ENCODE measurements at regions not wholly inside any gene's neighbourhood (a gene's known extent, or its start where the extent isn't known, plus 50 kb on each side); places are given as distances from the start of the nearest gene placed in this dataset.
"Not testable (repeated sequence)": the region's sequence is repeated elsewhere in the genome, so short reads cannot be mapped to it uniquely, and the experiment has no call there.

GRCh38 chr7:109318136-109318535 lies 748.5 kb downstream of the DNAJB9 start:
- DNase-seq = no peak

DNA sequence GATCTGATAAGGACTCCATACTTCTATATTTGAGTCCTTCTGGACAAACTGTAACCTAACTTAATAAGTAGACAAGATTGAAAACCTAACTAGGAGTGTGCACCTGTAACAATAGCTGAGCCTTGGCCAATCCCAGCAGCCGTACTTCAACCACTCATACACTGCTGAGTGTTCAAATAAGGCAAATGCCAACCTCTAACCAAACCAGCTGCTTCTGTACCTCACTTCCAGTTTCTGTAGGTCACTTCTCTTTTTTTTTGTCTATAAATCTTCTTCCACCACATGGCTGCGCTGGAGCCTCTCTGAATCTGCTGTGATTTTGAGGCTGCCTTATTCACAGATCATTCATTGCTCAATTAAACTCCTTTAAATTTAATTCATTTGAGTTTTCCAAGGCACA lies 753.2 kb downstream of the DNAJB9 start:
- DNase-seq = no peak

DNA sequence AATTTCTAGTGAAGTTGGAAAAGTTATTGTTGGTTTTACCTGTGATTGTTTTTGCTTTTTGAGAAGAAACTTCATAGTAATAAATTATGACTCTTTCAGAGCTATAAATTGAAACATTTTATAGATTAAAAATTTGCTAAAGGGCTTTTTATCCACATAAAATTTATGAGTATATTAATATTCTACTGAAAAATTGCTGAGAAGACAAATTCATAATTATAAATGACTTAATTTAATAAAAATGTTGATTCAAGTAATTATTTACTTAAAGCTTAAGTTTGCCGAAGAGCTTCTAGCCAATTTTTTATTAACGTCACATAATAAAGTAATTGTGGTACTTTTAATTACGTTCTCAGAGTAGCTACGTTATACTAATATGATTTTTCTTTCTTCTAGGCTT lies 761.7 kb downstream of the DNAJB9 start:
- no peak for DNase-seq

DNA sequence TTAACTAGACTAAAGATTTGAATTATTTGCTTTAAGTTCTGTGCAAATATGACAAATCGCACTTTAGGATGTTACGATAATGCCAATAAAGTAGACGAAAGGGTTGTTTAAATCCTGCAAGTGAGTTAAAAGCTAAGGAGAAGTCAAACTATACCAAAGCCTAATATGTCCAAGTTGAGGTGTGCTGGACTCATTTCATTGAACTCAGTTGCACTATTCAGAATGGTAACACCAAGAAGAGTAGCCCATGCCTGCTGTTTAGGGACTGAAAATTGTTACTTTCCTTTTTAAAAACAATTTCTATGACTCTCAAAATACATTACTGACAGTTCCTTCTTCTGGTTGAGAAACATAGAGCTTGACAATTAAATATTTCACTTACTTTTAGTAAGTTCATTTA lies 766.3 kb downstream of the DNAJB9 start:
- no peak for DNase-seq

- DNase-seq = no peak
Observed at GRCh38 chr7:109336531-109336930, 766.9 kb downstream of the DNAJB9 start.

GRCh38 chr7:109343678-109344077 lies 774.0 kb downstream of the DNAJB9 start:
- no peak for DNase-seq

DNA sequence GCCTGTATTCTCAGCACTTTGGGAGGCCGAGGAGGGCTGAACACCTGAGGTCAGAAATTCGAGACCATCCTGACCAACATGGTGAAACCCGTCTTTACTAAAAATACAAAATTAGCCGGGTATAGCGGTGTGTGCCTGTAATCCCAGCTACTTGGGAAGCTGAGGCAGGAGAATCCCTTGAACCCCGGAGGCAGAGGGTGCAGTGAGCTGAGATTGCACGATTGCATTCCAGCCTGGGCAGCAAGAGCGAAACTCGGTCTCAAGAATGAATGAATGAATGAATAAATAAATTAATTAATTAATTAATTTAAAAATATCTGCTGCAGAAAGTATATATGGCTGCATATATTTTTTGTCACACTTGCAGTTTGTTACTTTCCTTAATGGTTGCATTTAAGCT lies 781.8 kb downstream of the DNAJB9 start:
- DNase-seq = no peak

DNA sequence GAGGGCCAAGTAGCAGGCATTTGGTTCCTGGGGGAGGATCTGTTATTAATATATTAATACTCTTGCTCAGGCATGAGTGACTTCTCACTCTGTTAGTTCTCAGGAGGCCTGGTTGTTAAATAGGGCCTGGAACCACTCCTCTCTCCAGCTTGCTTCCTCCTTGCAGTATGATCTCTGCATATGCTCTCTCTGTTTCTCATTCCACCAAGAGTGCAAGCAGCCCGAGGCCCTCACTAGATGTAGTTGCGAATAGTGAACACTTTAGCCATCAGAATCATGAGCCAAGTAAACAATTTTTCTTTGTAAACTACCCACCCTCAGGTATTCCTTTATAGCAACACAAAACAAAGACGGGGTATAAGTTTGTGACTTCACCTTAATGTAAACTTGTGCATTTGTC lies 784.3 kb downstream of the DNAJB9 start:
- no peak for DNase-seq

GRCh38 chr7:109354552-109354951 lies 784.9 kb downstream of the DNAJB9 start:
- no peak for DNase-seq

DNA sequence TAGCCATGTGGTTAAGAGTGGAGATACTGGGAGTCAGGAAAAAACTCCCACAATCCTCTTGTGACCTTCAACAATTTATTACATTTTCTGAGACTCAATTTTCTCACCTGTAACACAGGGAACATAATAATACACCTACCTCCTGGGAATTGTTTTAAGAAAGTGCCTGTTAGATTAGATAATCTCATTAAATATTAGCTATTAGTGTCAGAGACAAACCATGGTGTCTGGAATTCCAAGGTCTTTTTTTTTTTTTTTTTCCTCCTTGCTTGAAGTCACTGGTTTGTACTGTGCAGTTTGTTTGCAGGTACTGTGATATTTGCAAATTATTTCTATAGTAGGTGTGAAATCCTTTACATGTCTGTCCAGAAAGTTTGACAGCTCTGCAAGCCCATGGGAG lies 806.1 kb downstream of the DNAJB9 start:
- no peak for DNase-seq

- DNase-seq = no peak
Observed at GRCh38 chr7:109376576-109376975, 806.9 kb downstream of the DNAJB9 start.

- no peak for DNase-seq
Observed at GRCh38 chr7:109377076-109377884, 807.6 kb downstream of the DNAJB9 start.

DNA sequence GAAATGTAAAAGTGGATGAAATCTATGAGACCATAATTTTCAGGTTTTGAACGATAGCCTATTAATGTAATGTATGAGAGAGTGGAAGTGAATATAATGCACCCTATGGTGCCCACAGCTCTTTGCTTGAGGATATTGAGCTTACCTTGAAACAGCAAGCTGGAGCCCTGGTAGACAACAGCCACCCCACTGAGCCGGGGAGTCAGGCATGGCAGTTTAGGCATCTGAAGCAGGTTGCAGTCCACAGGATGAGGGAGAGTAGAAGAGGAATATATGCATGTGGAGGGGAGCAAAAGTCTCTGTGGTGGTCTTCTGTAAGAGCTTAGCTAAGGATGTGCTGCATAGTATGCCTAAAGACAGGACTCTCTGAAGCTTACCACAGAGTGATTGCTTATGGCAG lies 817.3 kb downstream of the DNAJB9 start:
- no peak for DNase-seq

DNA sequence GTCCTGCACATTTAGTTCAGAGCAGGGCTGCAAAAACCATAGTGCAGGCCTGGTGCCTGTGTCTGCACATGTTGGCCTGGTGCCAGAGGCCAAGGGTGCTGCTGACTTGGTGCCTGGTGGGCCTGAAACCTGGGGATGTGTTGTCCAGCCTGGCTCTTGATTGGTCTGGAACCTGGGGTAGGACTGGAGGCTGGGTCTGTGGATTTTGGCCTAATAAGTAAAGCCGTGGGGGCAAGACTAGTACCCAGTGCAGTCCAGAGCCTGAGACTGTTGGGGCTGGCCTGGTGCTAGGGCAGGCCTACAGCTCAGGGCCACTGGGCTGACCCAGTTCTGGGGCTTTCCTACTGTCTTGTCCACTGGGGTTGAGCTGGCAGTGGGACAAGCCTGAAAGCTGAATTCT lies 817.9 kb downstream of the DNAJB9 start:
- no peak for DNase-seq

DNA sequence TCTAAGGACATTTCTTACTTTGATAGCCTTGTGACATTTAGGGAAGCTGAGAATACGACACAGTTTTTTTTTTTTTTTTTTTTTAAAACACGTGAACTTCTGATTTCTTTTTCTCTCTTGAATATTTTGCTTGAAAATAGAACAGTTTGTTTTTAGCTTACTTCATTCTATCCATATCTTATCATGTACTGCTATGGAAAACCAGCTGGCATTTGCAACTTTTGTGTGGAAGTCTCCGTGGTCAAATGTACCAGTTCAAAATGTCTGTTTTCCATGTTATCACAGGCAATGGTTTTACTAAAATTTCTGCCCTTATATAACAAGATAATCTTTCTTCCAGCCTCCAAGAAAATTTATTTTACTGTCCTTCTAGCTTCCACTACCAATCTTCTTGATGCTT lies 821.6 kb downstream of the DNAJB9 start:
- DNase-seq = no peak

DNA sequence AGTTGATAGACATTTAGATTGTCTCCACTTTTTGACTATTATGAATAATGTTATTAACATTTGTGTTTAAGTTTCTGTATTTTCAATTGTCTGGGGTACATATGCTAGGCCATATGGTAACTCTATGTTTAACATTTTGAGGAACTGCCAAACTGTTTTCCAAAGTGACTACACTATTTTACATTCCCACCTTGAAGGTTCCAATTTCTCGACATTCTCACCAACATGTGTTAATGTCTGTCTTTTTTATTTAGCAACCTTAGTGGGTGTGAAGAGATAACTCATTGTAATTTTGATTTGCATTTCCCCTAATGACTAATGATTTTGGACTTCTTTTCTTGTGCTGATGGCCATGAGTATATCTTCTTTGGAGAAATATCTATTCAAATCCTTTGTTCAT lies 832.4 kb downstream of the DNAJB9 start:
- DNase-seq = no peak

GRCh38 chr7:109407756-109408155 lies 838.1 kb downstream of the DNAJB9 start:
- no peak for DNase-seq

DNA sequence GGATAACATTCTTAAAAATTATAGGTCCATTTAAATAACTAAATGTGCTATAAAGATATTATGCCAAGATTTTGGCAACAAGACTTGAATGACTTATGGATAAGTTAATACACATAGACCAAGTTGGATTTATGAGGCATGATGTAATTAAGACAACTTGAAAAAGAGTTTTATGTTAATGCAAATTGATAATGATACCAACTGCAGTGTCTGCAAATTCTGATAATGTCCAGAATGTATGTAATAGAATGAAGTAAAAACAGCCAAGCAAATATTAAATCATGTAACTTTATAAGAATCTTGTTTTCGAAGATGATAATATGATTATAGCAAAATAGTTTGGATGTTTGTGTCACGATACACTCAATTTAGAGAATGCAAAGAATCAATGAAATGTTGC lies 868.3 kb downstream of the DNAJB9 start:
- no peak for DNase-seq

DNA sequence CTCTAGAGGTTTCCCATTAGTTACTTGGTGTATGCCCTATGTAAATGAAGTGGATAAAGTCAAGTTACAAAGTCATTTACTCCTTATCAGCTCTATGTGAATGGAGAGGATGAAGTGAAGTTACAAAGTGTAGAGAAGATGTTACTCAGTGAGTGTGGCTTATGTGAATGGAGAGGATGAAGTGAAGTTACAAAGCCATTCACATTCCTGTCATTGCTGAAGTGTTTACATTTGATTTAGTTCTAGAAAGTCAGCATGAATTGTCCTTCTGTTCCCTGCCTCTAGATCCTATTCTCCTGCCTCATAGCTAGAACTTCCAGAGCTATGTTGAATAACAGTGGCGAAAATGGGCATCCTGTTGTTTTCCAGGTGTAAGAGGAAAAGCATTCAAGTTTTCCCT lies 880.1 kb downstream of the DNAJB9 start:
- DNase-seq = no peak

GRCh38 chr7:109456116-109456515 lies 886.4 kb downstream of the DNAJB9 start:
- DNase-seq = no peak

GRCh38 chr7:109460296-109460695 lies 890.6 kb downstream of the DNAJB9 start:
- no peak for DNase-seq

DNA sequence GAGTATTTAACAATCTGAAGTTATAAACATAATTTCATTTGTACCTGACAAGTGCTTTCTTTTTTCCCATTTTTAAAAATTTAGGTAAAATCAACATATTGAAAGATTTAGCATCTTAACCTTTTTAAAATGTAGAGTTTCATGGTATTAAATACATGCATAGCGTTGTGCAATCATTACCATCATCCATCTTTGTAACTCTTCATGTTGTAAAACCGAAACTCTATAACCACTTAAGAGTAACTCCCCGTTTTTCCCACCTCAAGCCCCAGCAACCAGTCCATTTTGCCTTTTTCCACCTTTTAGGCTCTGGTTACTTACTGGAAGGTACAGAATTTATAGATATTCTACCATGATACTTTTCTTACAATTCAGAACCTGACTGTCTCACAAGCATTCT lies 892.5 kb downstream of the DNAJB9 start:
- DNase-seq = no peak

- DNase-seq = not testable (repeated sequence)
Observed at GRCh38 chr7:109467729-109468128, 898.1 kb downstream of the DNAJB9 start.

DNA sequence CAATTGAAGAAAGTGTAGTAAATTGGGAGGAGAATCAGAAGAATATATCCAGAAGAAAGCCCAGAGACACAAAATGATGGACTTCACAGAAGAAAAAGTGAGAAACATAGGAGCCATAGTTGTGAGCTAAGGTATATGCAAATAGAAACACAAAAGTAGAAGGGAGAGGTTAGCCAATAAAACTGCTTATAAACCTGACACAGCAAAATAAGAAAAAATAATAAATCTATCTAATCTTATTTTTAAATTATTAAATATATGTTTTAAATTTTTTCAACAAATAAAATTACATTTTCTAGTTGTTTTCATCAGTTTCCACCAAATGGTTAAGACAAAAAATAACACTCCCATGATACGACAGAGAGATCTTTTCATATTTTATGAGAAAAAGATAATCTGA lies 903.5 kb downstream of the DNAJB9 start:
- DNase-seq = no peak

DNA sequence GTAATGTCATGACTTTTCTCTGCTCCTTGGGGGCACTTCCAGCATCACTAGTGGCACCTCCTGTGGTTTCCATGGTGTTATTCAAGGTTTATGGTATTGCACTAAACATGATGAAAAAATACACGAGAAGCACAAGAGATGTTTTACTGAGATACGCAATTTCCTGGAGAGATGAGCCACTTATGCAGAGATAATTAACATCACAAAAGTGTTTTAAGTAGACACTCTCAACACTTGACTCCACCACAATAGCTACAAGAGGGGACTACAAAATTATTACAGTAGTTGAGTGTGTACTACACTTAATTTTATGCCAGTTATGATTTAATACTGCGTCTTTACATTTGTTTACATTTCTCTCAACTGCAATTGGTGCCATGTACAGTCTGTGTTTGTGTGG lies 906.7 kb downstream of the DNAJB9 start:
- DNase-seq = no peak
